HEK293T (cell line): ENCODE measurements at regions not wholly inside any gene's neighbourhood (a gene's known extent, or its start where the extent isn't known, plus 50 kb on each side); places are given as distances from the start of the nearest gene placed in this dataset.

Experiments used
- CTCF ChIA-PET: fragments of 350-600 bp; formaldehyde crosslinking; extraction: SDS; loops from one replicate; lab custom pipeline; 2021; ENCODE audit warnings: antibody characterized with exemption, inconsistent platforms; lab: Yijun Ruan, JAX
- POLR2A ChIA-PET: fragments of 350-600 bp; formaldehyde crosslinking; extraction: SDS; loops from one replicate; lab custom pipeline; 2020; ENCODE audit warnings: antibody characterized with exemption, inconsistent platforms; lab: Yijun Ruan, JAX
- DNase-seq: peaks from one replicate; pipeline ENCODE4 v3.0.0; 2012; ENCODE audit warnings: mixed read lengths; ENCODE audit errors: extremely low spot score
- ARNT ChIP-seq: fragments of 450-650 bp; IDR thresholded peaks from 2 replicates; pipeline ENCODE4 v1.6.1; 2017; ENCODE audit warnings: mild to moderate bottlenecking
- BHLHE40 ChIP-seq: fragments of 450-650 bp; IDR thresholded peaks from 2 replicates; pipeline ENCODE4 v1.6.1; 2016; ENCODE audit warnings: mild to moderate bottlenecking, moderate library complexity, borderline replicate concordance
- CTBP1 ChIP-seq: fragments of 450-650 bp; IDR thresholded peaks from 2 replicates; pipeline ENCODE4 v1.6.1; 2016; ENCODE audit warnings: borderline replicate concordance
- ELF4 ChIP-seq: fragments of 450-650 bp; IDR thresholded peaks from 2 replicates; pipeline ENCODE4 v1.6.1; 2017; ENCODE audit warnings: antibody characterized with exemption
- FOXA1 ChIP-seq: fragments of 450-650 bp; IDR thresholded peaks from 2 replicates; pipeline ENCODE4 v1.6.1; 2016; ENCODE audit warnings: mild to moderate bottlenecking
- FOXK2 ChIP-seq: fragments of 450-650 bp; IDR thresholded peaks from 2 replicates; pipeline ENCODE4 v1.6.1; 2016; ENCODE audit warnings: mild to moderate bottlenecking
- FOXM1 ChIP-seq: fragments of 450-650 bp; IDR thresholded peaks from 2 replicates; pipeline ENCODE4 v1.6.1; 2017; ENCODE audit warnings: mild to moderate bottlenecking, borderline replicate concordance
- HDGF ChIP-seq: fragments of 450-650 bp; IDR thresholded peaks from 2 replicates; pipeline ENCODE4 v1.6.1; 2017; ENCODE audit warnings: antibody characterized with exemption, borderline replicate concordance
- L3MBTL2 ChIP-seq: fragments of 450-650 bp; conservative IDR thresholded peaks from 2 replicates; pipeline ENCODE4 v1.6.1; 2016; ENCODE audit warnings: mild to moderate bottlenecking
- LEF1 ChIP-seq: fragments of 450-650 bp; IDR thresholded peaks from 2 replicates; pipeline ENCODE4 v1.6.1; 2017; ENCODE audit warnings: mild to moderate bottlenecking, borderline replicate concordance
- NFRKB ChIP-seq: fragments of 450-650 bp; IDR thresholded peaks from 2 replicates; pipeline ENCODE4 v1.6.1; 2016; ENCODE audit warnings: mild to moderate bottlenecking, moderate library complexity
- PKNOX1 ChIP-seq: fragments of 450-650 bp; IDR thresholded peaks from 2 replicates; pipeline ENCODE4 v1.6.1; 2016
- SP1 ChIP-seq: fragments of 450-650 bp; IDR thresholded peaks from 2 replicates; pipeline ENCODE4 v1.6.1; 2017
- SUZ12 ChIP-seq: fragments of 450-650 bp; IDR thresholded peaks from 2 replicates; pipeline ENCODE4 v1.6.1; 2016; ENCODE audit warnings: mild to moderate bottlenecking
- TARDBP ChIP-seq: fragments of 450-650 bp; IDR thresholded peaks from 2 replicates; pipeline ENCODE4 v1.6.1; 2016
- ZNF384 ChIP-seq: fragments of 450-650 bp; IDR thresholded peaks from 2 replicates; pipeline ENCODE4 v1.6.1; 2016

GRCh38 chr5:174191076-174191475, 145.6 kb downstream of the NSG2 start:
- ChIA-PET POLR2A (no interaction called here), CTCF (no interaction called here)
- TF ChIP-seq FOXM1 (no peak), FOXA1 (no peak), CTBP1 (no peak)
- no peak for DNase-seq

GRCh38 chr5:174191850-174192655, 146.5 kb downstream of the NSG2 start:
- CTCF ChIA-PET = interaction anchor here (0.6 kb wide), 1 partner anchor 1027 kb away, joined by 3 read pairs; no protein-coding TSS in a partner anchor
- TF ChIP-seq ZNF384 (no peak), PKNOX1 (no peak), L3MBTL2 (no peak), FOXA1 (no peak), ELF4 (no peak), HDGF (no peak), BHLHE40 (no peak), SUZ12 (no peak), TARDBP (no peak), SP1 (no peak), ARNT (no peak), FOXM1 (no peak), CTBP1 (no peak), NFRKB (no peak), FOXK2 (no peak)
- POLR2A ChIA-PET = no interaction called here
- DNase-seq = no peak

GRCh38 chr5:174192901-174193300, 147.4 kb downstream of the NSG2 start:
- TF ChIP-seq L3MBTL2 (no peak), NFRKB (no peak), BHLHE40 (no peak), FOXM1 (no peak), SP1 (no peak), PKNOX1 (no peak), TARDBP (no peak), ELF4 (no peak), HDGF (no peak), SUZ12 (no peak)
- no peak for DNase-seq
- CTCF ChIA-PET = no interaction called here
- POLR2A ChIA-PET = no interaction called here

GRCh38 chr5:174195517-174195916, 150.0 kb downstream of the NSG2 start:
- ChIA-PET POLR2A (no interaction called here), CTCF (no interaction called here)
- TF ChIP-seq CTBP1 (no peak), ARNT (no peak), TARDBP (no peak), SP1 (no peak), ZNF384 (no peak), HDGF (no peak)
- DNase-seq = peak; percentile 34

- POLR2A ChIA-PET = no interaction called here
- DNase-seq = no peak
- TF ChIP-seq L3MBTL2 (no peak), FOXA1 (no peak)
- CTCF ChIA-PET = no interaction called here
These were observed 152.4 kb downstream of the NSG2 start for GRCh38 chr5:174197929-174198328.

GRCh38 chr5:174198541-174198940, 153.0 kb downstream of the NSG2 start:
- CTCF ChIA-PET = no interaction called here
- TF ChIP-seq NFRKB (no peak), FOXM1 (no peak), TARDBP (no peak), FOXA1 (no peak), ELF4 (no peak), LEF1 (no peak), BHLHE40 (no peak), SP1 (no peak), ZNF384 (no peak), SUZ12 (no peak), L3MBTL2 (no peak)
- POLR2A ChIA-PET = no interaction called here
- no peak for DNase-seq

- DNase-seq = no peak
- ChIA-PET CTCF (no interaction called here), POLR2A (no interaction called here)
- TF ChIP-seq LEF1 (no peak), ARNT (no peak), HDGF (no peak), CTBP1 (no peak), SP1 (no peak)
These were observed 157.5 kb downstream of the NSG2 start for GRCh38 chr5:174202996-174203395.
